HG02970 (cell line): ENCODE measurements at regions not wholly inside any gene's neighbourhood (a gene's known extent, or its start where the extent isn't known, plus 50 kb on each side); places are given as distances from the start of the nearest gene placed in this dataset.
"Not testable (repeated sequence)": the region's sequence is repeated elsewhere in the genome, so short reads cannot be mapped to it uniquely, and the experiment has no call there.

ENCODE experiments used
- ATAC-seq: cut with Tn5 transposase; IDR thresholded peaks from one replicate; pipeline ENCODE4 v1.9.1; 2021; ENCODE audit warnings: mild to moderate bottlenecking, moderate library complexity, moderate number of reproducible peaks; ENCODE audit not compliant: unreplicated experiment, low FRiP score

GRCh38 chr6:165178056-165178455, 131.3 kb downstream of the C6orf118 start:
- no peak for ATAC-seq

- ATAC-seq, result no peak
These were observed 135.9 kb downstream of the C6orf118 start for GRCh38 chr6:165173484-165173883.

- no peak for ATAC-seq
These were observed 141.5 kb downstream of the C6orf118 start for GRCh38 chr6:165167861-165168260.

- no peak for ATAC-seq
These were observed 142.1 kb downstream of the C6orf118 start for GRCh38 chr6:165167311-165167710.

GRCh38 chr6:165163519-165163918, 145.9 kb downstream of the C6orf118 start:
- no peak for ATAC-seq

- no peak for ATAC-seq
These were observed 149.9 kb downstream of the C6orf118 start for GRCh38 chr6:165159460-165159859.

GRCh38 chr6:165146456-165146855, 162.9 kb downstream of the C6orf118 start:
- ATAC-seq, result no peak

- ATAC-seq, result no peak
These were observed 173.5 kb downstream of the C6orf118 start for GRCh38 chr6:165135889-165136288.

- ATAC-seq, result no peak
These were observed 180.3 kb downstream of the C6orf118 start for GRCh38 chr6:165129086-165129485.

GRCh38 chr6:165127743-165128142, 181.7 kb downstream of the C6orf118 start:
- ATAC-seq, result not testable (repeated sequence)

- ATAC-seq, result not testable (repeated sequence)
These were observed 184.7 kb downstream of the C6orf118 start for GRCh38 chr6:165124681-165125080.

GRCh38 chr6:165119231-165120020, 190.0 kb downstream of the C6orf118 start:
- no peak for ATAC-seq

- no peak for ATAC-seq
These were observed 190.7 kb downstream of the C6orf118 start for GRCh38 chr6:165118736-165119135.

GRCh38 chr6:165117806-165118205, 191.6 kb downstream of the C6orf118 start:
- no peak for ATAC-seq

GRCh38 chr6:165117121-165117520, 192.3 kb downstream of the C6orf118 start:
- ATAC-seq, result no peak

- ATAC-seq, result no peak
These were observed 198.5 kb downstream of the C6orf118 start for GRCh38 chr6:165110860-165111259.

- ATAC-seq, result no peak
These were observed 200.4 kb downstream of the C6orf118 start for GRCh38 chr6:165109011-165109410.

GRCh38 chr6:165106261-165106660, 203.1 kb downstream of the C6orf118 start:
- ATAC-seq, result no peak

- ATAC-seq, result no peak
These were observed 211.2 kb downstream of the C6orf118 start for GRCh38 chr6:165098165-165098564.

- no peak for ATAC-seq
These were observed 212.5 kb downstream of the C6orf118 start for GRCh38 chr6:165096868-165097267.

GRCh38 chr6:165096209-165096608, 213.2 kb downstream of the C6orf118 start:
- ATAC-seq, result no peak

- no peak for ATAC-seq
These were observed 216.4 kb downstream of the C6orf118 start for GRCh38 chr6:165092881-165093595.
